GM12874 (cell line): ENCODE measurements at regions not wholly inside any gene's neighbourhood (a gene's known extent, or its start where the extent isn't known, plus 50 kb on each side); places are given as distances from the start of the nearest gene placed in this dataset.

Experiments
- TF ChIP-seq, protein P1 (sequence below): IDR thresholded peaks from 2 replicates; pipeline ENCODE4 v1.5.1; 2011; ENCODE audit warnings: low read depth, mild to moderate bottlenecking, control low read depth, low read length, moderate library complexity; ENCODE audit not compliant: insufficient read depth

- TF ChIP-seq, protein P1, sequence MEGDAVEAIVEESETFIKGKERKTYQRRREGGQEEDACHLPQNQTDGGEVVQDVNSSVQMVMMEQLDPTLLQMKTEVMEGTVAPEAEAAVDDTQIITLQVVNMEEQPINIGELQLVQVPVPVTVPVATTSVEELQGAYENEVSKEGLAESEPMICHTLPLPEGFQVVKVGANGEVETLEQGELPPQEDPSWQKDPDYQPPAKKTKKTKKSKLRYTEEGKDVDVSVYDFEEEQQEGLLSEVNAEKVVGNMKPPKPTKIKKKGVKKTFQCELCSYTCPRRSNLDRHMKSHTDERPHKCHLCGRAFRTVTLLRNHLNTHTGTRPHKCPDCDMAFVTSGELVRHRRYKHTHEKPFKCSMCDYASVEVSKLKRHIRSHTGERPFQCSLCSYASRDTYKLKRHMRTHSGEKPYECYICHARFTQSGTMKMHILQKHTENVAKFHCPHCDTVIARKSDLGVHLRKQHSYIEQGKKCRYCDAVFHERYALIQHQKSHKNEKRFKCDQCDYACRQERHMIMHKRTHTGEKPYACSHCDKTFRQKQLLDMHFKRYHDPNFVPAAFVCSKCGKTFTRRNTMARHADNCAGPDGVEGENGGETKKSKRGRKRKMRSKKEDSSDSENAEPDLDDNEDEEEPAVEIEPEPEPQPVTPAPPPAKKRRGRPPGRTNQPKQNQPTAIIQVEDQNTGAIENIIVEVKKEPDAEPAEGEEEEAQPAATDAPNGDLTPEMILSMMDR: no peak
Observed at GRCh38 chr11:81339521-81339920, 1394.1 kb downstream of the FAM181B start.

DNA sequence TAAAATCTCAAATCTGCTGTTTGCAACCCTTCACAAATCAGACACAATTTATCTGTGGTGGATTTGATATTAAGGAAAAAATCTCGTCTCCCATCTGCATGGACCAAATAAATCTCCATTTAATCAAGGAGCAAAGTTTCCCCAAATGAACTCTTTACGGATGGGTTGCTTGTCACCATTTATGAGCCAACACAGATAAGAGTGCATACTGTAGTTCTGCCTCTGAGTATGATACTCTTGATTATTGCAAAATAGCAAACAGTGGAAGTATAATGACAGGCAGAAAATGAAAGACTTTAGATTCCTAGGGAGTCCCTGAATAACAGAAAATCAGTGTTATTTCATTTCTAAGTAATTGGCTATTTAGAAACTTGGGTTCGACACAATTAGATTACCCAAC lies 1395.9 kb downstream of the FAM181B start:
- TF ChIP-seq, protein P1: no peak

DNA sequence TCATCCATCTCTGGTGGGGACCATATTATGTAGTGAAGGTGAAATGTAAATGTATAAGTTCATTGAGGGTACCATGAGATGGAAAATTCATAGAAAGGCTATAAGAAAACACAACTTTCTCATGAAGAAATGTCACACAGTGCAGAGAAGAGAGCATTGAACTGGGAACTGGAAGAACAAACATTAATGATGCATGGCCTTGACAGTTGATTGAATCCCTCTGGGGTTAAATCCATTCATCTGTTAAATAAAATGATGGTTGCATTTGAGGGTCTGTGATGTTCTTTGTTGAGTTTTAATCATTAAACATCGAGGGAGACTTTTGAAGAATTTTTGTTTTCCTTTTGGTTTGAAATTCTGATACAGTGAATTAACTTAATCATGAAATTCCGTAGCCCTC lies 1401.4 kb downstream of the FAM181B start:
- TF ChIP-seq, protein P1: no peak

DNA sequence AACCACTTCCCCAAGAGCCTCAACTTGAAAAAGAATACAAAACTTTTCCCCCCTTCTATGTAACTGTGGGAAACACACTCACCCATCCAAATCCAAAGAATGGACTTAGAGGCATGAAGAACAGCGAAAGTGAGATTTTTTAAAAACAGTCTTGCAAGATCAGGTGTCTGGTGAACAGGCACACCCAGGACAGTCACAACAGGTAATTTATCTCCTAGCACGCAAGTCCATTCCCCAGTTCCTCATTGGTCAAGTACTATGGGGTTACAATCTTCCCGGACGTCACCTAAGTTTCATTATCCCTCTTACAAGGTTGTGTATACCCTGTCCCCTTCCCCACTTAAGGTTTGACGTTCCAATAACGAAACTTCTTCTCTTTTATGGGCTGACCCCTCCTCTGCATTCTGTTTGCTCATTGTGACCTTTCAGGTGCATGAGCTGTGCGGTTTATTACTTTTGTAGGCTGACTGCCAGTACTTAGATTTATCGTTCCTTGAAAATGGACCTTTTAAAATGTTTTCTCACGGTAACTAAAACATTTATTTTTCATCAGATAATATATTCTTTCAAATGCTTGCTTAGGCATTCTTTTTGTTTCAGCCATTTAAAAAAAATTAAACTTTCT lies 1401.9 kb downstream of the FAM181B start:
- TF ChIP-seq, protein P1: no peak

DNA sequence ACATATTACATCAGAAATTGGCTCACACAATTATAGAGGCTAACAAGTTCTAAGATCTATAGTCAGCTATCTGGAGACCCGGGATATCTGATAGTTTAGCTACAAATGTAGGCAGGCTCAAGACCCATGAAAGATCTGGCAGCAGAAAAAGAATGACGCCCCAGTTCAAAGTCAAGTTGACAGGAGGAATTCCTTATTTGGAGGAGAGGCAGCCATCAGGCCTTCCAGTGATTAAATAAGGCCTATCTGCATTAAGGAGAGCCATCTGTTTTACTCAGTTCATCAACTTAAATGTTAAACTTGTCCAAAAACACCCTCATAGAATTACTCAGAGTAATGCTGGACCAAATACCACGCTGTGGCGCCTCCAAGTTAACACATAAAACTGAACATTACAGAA lies 1402.6 kb downstream of the FAM181B start:
- TF ChIP-seq, protein P1: no peak

GRCh38 chr11:81303038-81303664 lies 1430.5 kb downstream of the FAM181B start:
- TF ChIP-seq, protein P1: no peak

DNA sequence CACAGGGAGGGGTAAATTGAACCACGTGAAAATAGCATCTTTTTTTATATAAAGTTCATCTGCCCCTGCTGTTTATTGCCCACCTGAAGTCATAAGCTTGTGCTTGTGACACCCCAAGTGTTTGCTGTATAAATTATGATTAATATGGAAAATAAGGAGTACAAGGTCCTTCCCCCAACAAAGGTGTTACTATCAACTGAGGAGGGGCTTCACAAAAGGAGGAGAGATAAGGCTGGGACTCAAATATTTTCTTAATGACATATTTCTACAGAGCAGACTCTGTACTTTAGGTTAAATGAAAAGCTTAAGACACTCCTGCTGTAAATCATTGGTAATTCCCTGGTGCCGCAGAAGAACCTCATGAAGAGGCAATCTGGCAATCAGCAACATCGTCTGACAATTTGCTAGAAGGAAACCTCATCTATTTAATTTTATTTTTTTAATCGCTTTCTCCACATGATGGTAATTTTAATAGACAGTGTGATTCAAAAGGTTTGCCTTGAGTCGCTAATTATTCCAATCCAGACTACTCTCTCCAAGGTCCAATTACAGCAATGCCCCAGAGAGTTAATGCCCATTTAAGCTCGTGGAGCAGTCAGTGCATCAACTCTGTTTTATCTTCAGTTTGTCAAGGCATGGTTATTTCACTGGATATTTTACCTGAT lies 1432.4 kb downstream of the FAM181B start:
- TF ChIP-seq, protein P1: no peak
